Right ventricle myocardium superior (tissue), 1 donor: ENCODE measurements at regions not wholly inside any gene's neighbourhood (a gene's known extent, or its start where the extent isn't known, plus 50 kb on each side); places are given as distances from the start of the nearest gene placed in this dataset.

Experiments
- ATAC-seq: fragments of 200-7000 bp; cut with Tn5 transposase; one replicate; pipeline ENCODE4 v1.9.1; 2020; ENCODE audit warnings: mild to moderate bottlenecking; ENCODE audit not compliant: poor library complexity
- DNase-seq: peaks from one replicate; pipeline ENCODE4 v3.0.0-alpha.2; 2020
- intact Hi-C: fragments of 100-400 bp; cut with DNase I; formaldehyde crosslinking; loops from one replicate; pipeline ENCODE4 v1.11.2; 2022
- donor health status: DM: no; HTN: yes; CAD: no; lungs with severe emphysema.

DNA sequence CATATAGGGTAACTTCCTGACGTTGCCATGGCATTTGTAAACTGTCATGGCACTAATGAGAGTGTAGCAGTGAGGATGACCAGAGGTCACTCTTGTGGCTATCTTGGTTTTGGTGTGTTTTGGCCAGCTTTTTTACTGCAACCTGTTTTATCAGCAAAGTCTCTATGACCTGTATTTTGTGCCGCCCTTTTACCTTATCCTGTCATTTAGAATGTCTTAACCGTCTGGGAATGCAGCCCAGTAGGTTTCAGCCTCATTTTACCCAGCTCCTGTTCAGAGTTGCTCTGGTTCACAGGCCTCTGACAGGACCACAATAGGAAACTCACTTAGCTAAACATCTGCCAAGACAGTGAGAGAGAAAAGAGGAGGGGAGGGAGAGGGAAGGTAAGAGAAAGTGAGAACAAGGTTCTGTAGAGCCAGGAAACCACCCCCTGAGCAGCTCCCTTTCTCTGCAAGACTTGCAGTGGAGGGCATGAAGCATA is 64.8 kb upstream of the PLEKHG3 start:
- no peak for DNase-seq
- intact Hi-C loops, result loop anchor here (10.0 kb wide), 2 partner anchors 215 to 295 kb away; no protein-coding TSS in a partner anchor
- no peak for ATAC-seq

DNA sequence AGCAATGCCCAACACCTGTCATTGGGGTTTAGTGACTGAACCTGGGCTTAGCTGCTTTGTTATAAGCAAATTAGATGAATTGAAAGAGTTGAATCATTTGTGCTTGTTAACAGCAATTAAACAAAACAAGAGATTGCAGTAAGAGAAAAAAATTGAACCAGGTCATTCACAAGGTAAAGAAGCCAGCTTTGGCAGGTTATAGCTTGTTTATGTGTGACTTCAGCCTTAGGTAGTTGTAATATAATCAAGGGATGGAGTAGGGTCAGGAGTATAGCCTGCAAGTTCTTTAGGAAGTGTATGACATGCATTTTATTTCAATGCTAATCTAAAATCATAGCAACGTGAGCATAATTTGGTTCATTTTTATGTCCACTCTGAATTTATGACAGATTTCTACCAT is 63.4 kb upstream of the PLEKHG3 start:
- DNase-seq (no peak), ATAC-seq (no peak)
- intact Hi-C loops, result no loop called here

DNA sequence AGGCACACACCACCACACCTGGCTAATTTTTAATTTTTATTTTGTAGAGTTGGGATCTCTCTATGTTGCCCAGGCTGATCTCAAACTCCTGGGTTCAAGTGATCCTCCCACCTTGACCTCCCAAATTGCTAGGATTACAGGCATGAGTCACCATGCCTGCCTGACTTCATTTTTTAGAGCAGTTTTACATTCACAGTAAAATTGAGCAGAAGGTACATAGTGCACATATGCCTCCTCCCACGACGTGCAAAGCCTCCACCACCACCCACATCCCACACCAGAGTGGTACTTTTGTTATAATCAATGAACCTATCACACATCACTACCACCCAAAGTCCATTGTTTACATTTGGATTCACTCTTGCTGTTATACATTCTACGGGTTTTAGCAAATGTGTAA is 62.5 kb upstream of the PLEKHG3 start:
- no peak for DNase-seq
- intact Hi-C loops, result no loop called here

DNA sequence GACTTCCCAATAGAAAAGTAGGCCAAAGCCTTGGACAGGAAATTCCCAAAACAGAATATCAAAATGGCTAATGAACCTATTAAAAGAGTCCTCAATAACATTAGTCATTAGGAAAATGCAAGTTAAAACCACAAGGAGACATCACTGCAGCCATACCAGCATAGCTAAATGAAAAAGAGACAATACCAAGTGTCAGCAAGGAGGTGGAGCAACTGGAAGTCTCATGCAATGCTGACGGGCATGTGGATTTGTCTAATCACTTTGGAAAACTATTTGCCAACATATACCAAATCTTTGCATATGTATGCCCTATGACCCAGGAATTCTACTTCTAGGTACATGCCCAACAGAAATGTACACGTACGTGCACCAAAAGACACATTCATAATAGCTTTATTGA is 60.5 kb upstream of the PLEKHG3 start:
- ATAC-seq (no peak), DNase-seq (no peak)
- intact Hi-C loops, result no loop called here

More for the DNA sequence above, 62.5 kb upstream of the PLEKHG3 start:
- ATAC-seq, result no peak

DNA sequence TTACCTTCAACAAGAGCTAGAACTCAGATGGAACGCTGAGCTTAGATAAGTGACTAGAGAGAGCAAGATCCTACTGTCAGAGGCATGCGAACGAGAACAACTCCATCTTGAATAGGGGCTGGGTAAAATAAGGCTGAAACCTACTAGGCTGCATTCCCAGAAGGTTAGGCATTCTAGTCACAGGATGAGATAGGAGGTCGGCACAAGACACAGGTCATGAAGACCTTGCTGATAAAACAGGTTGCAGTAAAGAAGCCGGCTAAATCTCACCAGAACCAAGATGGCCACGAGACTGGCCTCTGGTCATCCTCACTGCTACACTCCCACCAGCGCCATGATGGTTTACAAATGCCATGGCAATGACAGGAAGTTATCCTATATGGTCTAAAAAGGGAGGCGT is 59.6 kb upstream of the PLEKHG3 start:
- intact Hi-C loops, result no loop called here
- ATAC-seq (no peak), DNase-seq (no peak)

DNA sequence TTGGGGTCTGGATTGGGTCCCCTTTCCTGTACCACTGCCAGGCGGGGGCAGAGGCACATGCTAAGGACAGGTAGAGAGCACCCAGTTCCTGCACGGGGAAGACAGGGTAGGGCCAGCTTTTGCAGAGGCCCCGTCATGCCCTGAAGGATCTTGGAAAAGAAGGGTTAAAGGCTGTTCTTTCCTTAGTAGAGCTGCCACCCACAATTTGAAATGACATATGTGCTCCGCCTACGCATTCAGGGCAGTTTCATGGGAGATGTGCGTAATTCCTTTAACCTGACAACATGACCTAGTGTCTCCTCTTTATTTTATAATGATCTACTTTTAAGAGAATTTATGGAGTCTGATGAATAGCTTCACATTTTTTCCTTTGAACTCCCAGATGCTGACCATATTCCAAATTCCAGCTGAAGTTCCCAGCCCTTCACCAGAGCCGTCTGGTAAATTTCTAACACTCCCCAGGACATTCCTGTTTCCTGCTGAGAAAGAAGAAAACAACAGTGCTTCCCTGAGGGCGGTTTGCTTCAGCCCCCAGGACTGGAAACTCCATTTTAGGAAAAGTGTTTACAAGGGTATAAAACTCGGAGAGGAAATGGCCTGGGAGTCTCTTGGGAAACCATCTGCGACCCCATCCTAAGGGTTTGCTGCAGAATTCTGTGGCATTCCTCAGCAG is 58.9 kb upstream of the PLEKHG3 start:
- ATAC-seq (peak; percentile 20), DNase-seq (no peak)
- intact Hi-C loops, result no loop called here

DNA sequence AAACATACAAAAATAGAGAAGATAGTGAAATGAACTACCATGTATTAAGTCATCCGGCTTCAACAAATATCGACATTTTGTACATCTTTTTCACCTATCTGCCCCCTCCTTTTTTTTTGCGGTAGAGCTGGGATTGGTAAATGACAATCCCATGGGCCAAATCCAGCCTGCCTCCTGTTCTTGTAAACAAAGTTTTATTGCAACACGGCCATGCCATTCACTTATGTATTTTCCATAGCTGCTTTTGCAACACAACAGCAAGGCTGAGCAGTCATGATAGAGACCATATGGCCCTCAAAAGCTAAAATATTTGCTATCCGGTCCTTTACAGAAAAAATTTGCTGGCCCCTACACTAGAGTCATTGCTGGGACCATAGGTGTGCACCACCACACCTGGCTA is 58.1 kb upstream of the PLEKHG3 start:
- no peak for ATAC-seq
- intact Hi-C loops, result no loop called here
- DNase-seq, result no peak

DNA sequence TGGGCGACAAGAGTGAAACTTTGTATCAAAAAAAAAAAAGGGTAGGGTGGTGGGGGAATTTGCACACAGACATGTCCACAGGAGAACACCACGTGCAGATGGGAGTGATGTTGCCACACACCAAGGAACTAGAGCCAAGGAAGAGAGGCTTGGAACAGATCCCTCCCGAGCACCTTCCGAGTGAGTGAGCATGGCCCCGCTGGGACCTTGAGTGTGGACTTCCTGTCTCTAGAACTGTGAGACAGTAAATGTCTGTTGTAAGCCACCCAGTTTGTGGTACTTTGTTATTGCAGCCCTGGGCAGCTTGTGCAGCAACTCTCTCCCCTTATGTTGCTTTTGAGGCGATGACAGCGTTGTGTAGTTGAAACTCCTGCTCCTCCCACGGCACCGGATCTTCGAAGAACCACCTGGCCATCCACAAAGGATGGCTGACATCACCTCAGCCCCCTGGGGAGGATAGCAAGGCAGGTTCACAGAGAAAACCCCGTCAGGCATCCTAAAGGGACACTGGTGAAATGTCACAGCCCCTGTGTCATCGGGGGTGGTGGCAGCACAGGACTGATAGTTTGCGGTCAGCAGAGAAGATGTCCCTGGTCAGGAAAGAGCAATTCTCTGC is 54.7 kb upstream of the PLEKHG3 start:
- DNase-seq, result no peak
- ATAC-seq, result peak; percentile 27
- intact Hi-C loops, result no loop called here

DNA sequence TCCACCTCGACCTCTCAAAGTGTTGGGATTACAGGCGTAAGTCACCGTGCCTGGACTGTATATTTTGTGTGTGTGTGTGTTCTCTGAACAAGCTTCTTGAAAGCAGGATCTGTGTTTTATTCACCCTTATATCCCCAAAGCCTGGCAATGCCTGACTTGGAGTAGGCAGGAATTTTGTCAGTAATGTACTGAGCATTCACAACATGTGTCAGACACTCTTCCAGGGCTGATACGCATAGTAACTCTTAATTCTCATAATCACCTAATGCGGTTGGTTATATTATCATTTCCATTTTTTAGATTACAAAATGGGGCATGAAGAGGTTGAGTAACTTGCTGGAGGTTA is 50.4 kb upstream of the PLEKHG3 start:
- ATAC-seq, result no peak

DNA sequence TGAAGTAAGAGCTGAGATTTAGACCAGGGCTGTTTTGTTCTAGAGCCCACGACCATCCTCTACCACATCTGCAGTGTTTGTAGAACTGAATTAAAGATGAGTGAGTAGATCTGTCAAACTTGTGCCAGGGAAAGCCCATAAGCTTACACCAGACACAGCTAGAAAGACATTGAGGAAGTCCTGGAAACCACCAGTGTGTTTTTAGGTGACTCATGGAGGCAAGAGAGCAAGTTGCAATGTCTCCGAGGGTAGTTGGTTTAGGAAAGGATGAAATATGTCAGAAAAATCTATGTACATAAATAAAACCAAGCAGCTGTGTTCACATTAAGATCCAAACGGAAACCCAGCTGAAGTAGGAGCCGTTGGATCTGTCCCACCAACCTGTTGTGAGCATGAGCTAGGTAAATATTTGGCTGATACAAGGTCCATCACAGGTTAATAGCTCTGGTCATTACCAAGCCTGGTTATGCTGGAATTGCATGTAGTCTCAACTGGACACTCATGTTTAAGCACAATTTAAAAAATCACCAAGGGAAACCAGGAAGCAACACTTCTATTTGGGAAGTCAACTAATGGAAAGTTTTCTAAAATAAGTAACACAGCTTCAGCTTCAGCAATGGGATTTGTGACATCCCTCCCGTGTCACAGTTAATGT is 49.9 kb upstream of the PLEKHG3 start:
- intact Hi-C loops, result no loop called here
- ATAC-seq (peak; percentile 58), DNase-seq (no peak)

More for the DNA sequence above, 50.4 kb upstream of the PLEKHG3 start:
- no peak for DNase-seq
- intact Hi-C loops, result no loop called here
